Breast epithelium (tissue), 4 donors: ENCODE measurements at regions not wholly inside any gene's neighbourhood (a gene's known extent, or its start where the extent isn't known, plus 50 kb on each side); places are given as distances from the start of the nearest gene placed in this dataset.

Experiments used
- DNase-seq, 2 donors: peaks; one replicate each; pipeline ENCODE4 v3.0.0-alpha.2; 2019; ENCODE audit warnings: low spot score in 2 of 2
- H3K27ac ChIP-seq, 2 donors: fragments of 200-600 bp; sonication (generic) in 1 of 2; one replicate each; pipeline ENCODE4 v1.5.1; 2016 to 2019; ENCODE audit warnings: mild to moderate bottlenecking in 1 of 2
- H3K27me3 ChIP-seq, 2 donors: fragments of 200-600 bp; sonication (generic) in 1 of 2; one replicate each; pipeline versions ENCODE4 v1.5.1 to v1.6.0; 2017 to 2019; ENCODE audit warnings: control low read depth in 1 of 2, mild to moderate bottlenecking in 1 of 2
- H3K36me3 ChIP-seq: fragments of 200-600 bp; one replicate; pipeline ENCODE4 v1.5.1; 2019
- H3K4me1 ChIP-seq, 2 donors: fragments of 200-600 bp; sonication (generic); one replicate each; pipeline ENCODE4 v1.5.1; 2016 to 2019; ENCODE audit warnings: control low read depth in 1 of 2
- H3K4me3 ChIP-seq, 3 donors: fragments of 200-600 bp; sonication (generic); 1 replicate in 2 of 3; 2 replicates in 1 of 3; pipeline ENCODE4 v1.5.1; 2016 to 2019; ENCODE audit warnings: mild to moderate bottlenecking in 3 of 3, moderate library complexity in 2 of 3
- H3K9me3 ChIP-seq, 2 donors: fragments of 200-600 bp; sonication (generic) in 1 of 2; one replicate each; pipeline ENCODE4 v1.5.1; 2016 to 2019; ENCODE audit warnings: control low read depth in 1 of 2
- POLR2A ChIP-seq: fragments of 450-650 bp; IDR thresholded peaks from one replicate; pipeline ENCODE4 v1.6.1; 2016; ENCODE audit warnings: antibody characterized with exemption, mild to moderate bottlenecking, moderate library complexity
- POLR2AphosphoS5 ChIP-seq, 3 donors: sonication (generic); formaldehyde crosslinking; IDR thresholded peaks; one replicate each; pipeline ENCODE4 v1.6.1; 2017; ENCODE audit warnings: antibody characterized with exemption in 3 of 3
- intact Hi-C: fragments of 100-400 bp; cut with DNase I; formaldehyde crosslinking; loops from one replicate; pipeline ENCODE4 v1.15.1; 2023; ENCODE audit warnings: low total_unique reads
- TF ChIP-seq, protein P1 (sequence below), 3 donors: fragments of 450-650 bp; IDR thresholded peaks; one replicate each; pipeline ENCODE4 v1.5.1; 2016 to 2017; ENCODE audit warnings: antibody characterized with exemption in 3 of 3, mild to moderate bottlenecking in 3 of 3, moderate library complexity in 3 of 3

DNA sequence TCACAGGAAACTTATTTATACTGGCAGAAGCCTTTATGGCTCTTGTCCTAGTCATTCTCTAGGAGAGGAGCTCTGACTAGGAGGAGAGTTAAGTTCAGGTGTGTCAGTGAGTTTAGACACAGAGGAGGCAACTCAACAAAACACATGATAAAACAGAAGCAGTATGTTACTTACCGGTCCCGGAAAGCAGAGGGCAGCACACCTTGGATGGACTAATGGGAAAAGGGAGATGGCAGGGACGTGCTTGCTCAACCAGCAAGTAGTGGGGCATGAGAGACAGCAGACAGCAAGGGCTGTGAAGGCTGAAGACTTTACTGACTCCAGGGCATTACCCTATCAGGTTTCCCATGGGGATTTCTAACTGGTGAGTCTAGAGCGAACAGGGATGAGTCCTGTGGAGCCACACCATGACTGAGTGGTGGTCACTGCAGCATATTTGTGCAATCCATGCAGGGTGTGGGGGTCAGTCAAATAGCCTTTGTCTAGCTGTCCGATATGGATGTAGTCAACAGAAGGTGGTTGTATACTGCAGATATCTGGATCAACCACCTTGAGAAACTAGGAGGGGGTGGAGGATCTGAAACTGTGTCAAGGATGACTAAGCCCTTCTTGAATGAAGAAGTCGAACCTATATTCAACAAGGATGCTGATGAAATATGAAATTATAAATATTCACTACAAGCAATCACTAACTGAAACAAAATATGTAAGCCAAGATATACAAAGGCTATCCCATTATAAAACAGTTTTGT, 596.3 kb upstream of the CHRM3 start:
- no peak overlapping the region for H3K4me3 ChIP-seq
- no peaks in the 10 kb centered on the region for H3K9me3 ChIP-seq
- no peak for DNase-seq
- H3K36me3 ChIP-seq, result no peaks in the 10 kb centered on the region
- no peaks in the 10 kb centered on the region for H3K4me1 ChIP-seq
- no peaks in the 10 kb centered on the region for H3K27me3 ChIP-seq
- intact Hi-C loops, result no loop called here
- H3K27ac ChIP-seq, result no peak overlapping the region
- TF ChIP-seq POLR2AphosphoS5 (IDR thresholded peaks at IDR 0.05), result no peak
- TF ChIP-seq, protein P1, sequence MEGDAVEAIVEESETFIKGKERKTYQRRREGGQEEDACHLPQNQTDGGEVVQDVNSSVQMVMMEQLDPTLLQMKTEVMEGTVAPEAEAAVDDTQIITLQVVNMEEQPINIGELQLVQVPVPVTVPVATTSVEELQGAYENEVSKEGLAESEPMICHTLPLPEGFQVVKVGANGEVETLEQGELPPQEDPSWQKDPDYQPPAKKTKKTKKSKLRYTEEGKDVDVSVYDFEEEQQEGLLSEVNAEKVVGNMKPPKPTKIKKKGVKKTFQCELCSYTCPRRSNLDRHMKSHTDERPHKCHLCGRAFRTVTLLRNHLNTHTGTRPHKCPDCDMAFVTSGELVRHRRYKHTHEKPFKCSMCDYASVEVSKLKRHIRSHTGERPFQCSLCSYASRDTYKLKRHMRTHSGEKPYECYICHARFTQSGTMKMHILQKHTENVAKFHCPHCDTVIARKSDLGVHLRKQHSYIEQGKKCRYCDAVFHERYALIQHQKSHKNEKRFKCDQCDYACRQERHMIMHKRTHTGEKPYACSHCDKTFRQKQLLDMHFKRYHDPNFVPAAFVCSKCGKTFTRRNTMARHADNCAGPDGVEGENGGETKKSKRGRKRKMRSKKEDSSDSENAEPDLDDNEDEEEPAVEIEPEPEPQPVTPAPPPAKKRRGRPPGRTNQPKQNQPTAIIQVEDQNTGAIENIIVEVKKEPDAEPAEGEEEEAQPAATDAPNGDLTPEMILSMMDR (IDR thresholded peaks at IDR 0.05), result no peak
- TF ChIP-seq POLR2A, result no peak

GRCh38 chr1:238787471-238787870, 598.9 kb upstream of the CHRM3 start:
- TF ChIP-seq POLR2A (no peak), POLR2AphosphoS5 (IDR thresholded peaks at IDR 0.05) (no peak)
- TF ChIP-seq, protein P1 (IDR thresholded peaks at IDR 0.05), result no peak
- intact Hi-C loops, result no loop called here
- Histone ChIP-seq H3K27ac (no peak overlapping the region), H3K36me3 (no peaks in the 10 kb centered on the region), H3K9me3 (no peaks in the 10 kb centered on the region), H3K4me1 (no peaks in the 10 kb centered on the region), H3K27me3 (no peaks in the 10 kb centered on the region), H3K4me3 (no peak overlapping the region)
- no peak for DNase-seq

DNA sequence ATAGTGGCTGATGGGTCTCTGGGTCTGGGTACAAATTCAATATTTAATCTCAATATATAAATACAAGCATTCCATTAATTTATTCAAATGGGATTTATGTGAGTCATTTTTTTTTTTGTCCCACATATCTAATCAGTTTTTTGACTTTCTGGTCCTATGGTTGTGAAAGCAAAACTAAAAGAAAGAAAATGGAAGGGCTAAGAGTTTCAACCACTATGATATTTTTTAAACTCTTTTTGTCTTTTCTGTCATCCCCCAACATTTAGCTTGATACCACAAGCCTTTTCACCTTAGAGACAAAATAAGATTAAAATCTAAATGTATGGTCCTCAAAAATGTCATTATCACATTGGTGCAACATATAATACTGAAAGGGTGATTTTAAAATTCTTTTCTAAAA, 602.7 kb upstream of the CHRM3 start:
- Histone ChIP-seq H3K27me3 (no peaks in the 10 kb centered on the region), H3K36me3 (no peaks in the 10 kb centered on the region), H3K4me1 (no peaks in the 10 kb centered on the region), H3K4me3 (no peak overlapping the region), H3K9me3 (no peaks in the 10 kb centered on the region), H3K27ac (no peak overlapping the region)
- intact Hi-C loops, result no loop called here
- TF ChIP-seq POLR2A, result no peak
- no peak for DNase-seq

- H3K9me3 ChIP-seq, result no peaks in the 10 kb centered on the region
- H3K27me3 ChIP-seq, result no peaks in the 10 kb centered on the region
These were observed 606.7 kb upstream of the CHRM3 start for GRCh38 chr1:238779716-238780115.

DNA sequence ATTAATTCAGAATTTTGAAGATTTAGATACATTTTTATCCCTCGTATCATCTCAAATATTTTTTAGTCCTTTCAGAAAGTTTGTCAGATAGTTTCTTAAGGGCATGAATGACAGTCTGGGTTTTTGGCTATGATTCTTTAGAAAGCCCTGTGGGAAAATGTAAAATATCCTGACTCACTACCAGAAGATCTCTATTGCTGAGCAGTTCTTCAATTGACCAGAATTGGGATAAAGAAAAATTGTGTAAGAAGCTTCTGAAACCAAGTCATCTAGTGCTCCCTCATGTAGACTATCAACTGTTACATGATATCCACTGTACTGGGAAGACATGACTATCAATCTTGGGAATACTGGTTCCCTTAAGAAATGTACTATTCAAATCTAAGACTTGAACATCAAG, 608.3 kb upstream of the CHRM3 start:
- no peaks in the 10 kb centered on the region for H3K27me3 ChIP-seq
- H3K9me3 ChIP-seq, result no peaks in the 10 kb centered on the region
- TF ChIP-seq POLR2AphosphoS5 (IDR thresholded peaks at IDR 0.05) (no peak), POLR2A (no peak)
- TF ChIP-seq, protein P1 (IDR thresholded peaks at IDR 0.05), result no peak
- no peak overlapping the region for H3K4me3 ChIP-seq
- intact Hi-C loops, result loop anchor here (10.0 kb wide), 1 partner anchor 827 kb away; no protein-coding TSS in a partner anchor
- no peak for DNase-seq
- no peak overlapping the region for H3K27ac ChIP-seq
- peaks cover 4% of the 10 kb centered on the region for H3K36me3 ChIP-seq
- no peaks in the 10 kb centered on the region for H3K4me1 ChIP-seq

More at GRCh38 chr1:238779716-238780115, 606.7 kb upstream of the CHRM3 start:
- no peaks in the 10 kb centered on the region for H3K4me1 ChIP-seq
- H3K36me3 ChIP-seq, result no peaks in the 10 kb centered on the region
- intact Hi-C loops, result loop anchor here (10.0 kb wide), 1 partner anchor 825 kb away; no protein-coding TSS in a partner anchor
- TF ChIP-seq POLR2A (no peak), POLR2AphosphoS5 (IDR thresholded peaks at IDR 0.05) (no peak)
- TF ChIP-seq, protein P1 (IDR thresholded peaks at IDR 0.05), result no peak
- H3K27ac ChIP-seq, result no peak overlapping the region
- no peak for DNase-seq
- H3K4me3 ChIP-seq, result no peak overlapping the region
